K562 (cell line): ENCODE measurements at regions not wholly inside any gene's neighbourhood (a gene's known extent, or its start where the extent isn't known, plus 50 kb on each side); places are given as distances from the start of the nearest gene placed in this dataset.

ENCODE experiments used
- ATAC-seq: fragments of 200-7000 bp; cut with Tn5 transposase; 3 replicates; pipeline ENCODE4 v1.9.1; 2020; ENCODE audit warnings: moderate library complexity
- BruUV-seq: library from RNA; stranded (reverse); fragments of 400-500 nt; replicated peaks from 2 replicates; lab custom pipeline; 2021; lab: Mats Ljungman, UMichigan
- CTCF ChIA-PET: fragments of 300-600 bp; formaldehyde crosslinking; extraction: SDS; loops from one replicate; lab custom pipeline; 2021; ENCODE audit warnings: low intra/inter-chr PET ratio; lab: Yijun Ruan, JAX
- POLR2A ChIA-PET: fragments of 300-600, 350-650 bp; sonication (Branson Sonifier 250); formaldehyde crosslinking; extraction: SDS; loops from one replicate; lab custom pipeline; 2021; ENCODE audit warnings: antibody characterized with exemption, inconsistent platforms; lab: Yijun Ruan, JAX
- DNase-seq, 4 experiments: peaks; one replicate each; pipeline versions ENCODE4 v3.0.0 to v3.0.0-alpha.2; 2011 to 2018; ENCODE audit warnings: low spot score in 3 of 4, mixed read lengths in 3 of 4; ENCODE audit errors: extremely low read depth in 1 of 4
- FAIRE-seq: peaks from 2 replicates; lab custom pipeline; 2011; peaks lifted over from hg19 to GRCh38; lab: Jason Lieb, UNC
- H2AFZ ChIP-seq: 2 replicates; pipeline ENCODE4 v1.6.0; 2011; ENCODE audit warnings: low read depth, low read length, control low read depth, inconsistent platforms
- H3K27ac ChIP-seq: fragments of 200-600 bp; 3 replicates; pipeline ENCODE4 v1.8.0; 2011; ENCODE audit warnings: low read depth, mild to moderate bottlenecking, control low read depth, inconsistent platforms, low read length, moderate library complexity, mixed read lengths; ENCODE audit errors: extremely low read depth
- H3K27me3 ChIP-seq, 2 experiments: fragments of 300-600 bp in 1 of 2; 2 replicates in 1 of 2; 3 replicates in 1 of 2; pipeline versions ENCODE4 v1.6.0 to v1.8.0; 2011; ENCODE audit warnings: inconsistent platforms in 2 of 2, low read length in 2 of 2, mild to moderate bottlenecking in 1 of 2, mixed read lengths in 1 of 2, moderate library complexity in 1 of 2; ENCODE audit not compliant: control insufficient read depth in 2 of 2, insufficient read depth in 2 of 2
- H3K36me3 ChIP-seq: fragments of 300-600 bp; 3 replicates; pipeline ENCODE4 v1.8.0; 2011; ENCODE audit warnings: mild to moderate bottlenecking, low read length, inconsistent platforms; ENCODE audit not compliant: control insufficient read depth, insufficient read depth
- H3K4me1 ChIP-seq, 2 experiments: fragments of 200-600 bp in 1 of 2; replicated peaks in 1 of 2; 2 replicates in 1 of 2; 3 replicates in 1 of 2; pipeline versions ENCODE4 v1.5.1 to v1.8.0; 2011; ENCODE audit warnings: inconsistent platforms in 2 of 2, low read length in 2 of 2, mild to moderate bottlenecking in 1 of 2, mixed read lengths in 1 of 2, moderate library complexity in 1 of 2; ENCODE audit not compliant: control insufficient read depth in 2 of 2, insufficient read depth in 2 of 2
- H3K4me2 ChIP-seq: 2 replicates; pipeline ENCODE4 v1.6.1; 2011; ENCODE audit warnings: low read length, control low read depth, inconsistent platforms, mixed read lengths; ENCODE audit not compliant: insufficient read depth
- H3K4me3 ChIP-seq: fragments of 200-600 bp; sonication (generic), shearing (Covaris generic); 2 replicates; pipeline ENCODE4 v1.5.1; 2016; ENCODE audit warnings: control low read depth, inconsistent platforms
- H3K79me2 ChIP-seq: fragments of 200-600 bp; 3 replicates; pipeline ENCODE4 v1.8.0; 2011; ENCODE audit warnings: low read length, inconsistent platforms; ENCODE audit not compliant: control insufficient read depth, insufficient read depth
- H3K9ac ChIP-seq, 2 experiments: 2 replicates each; pipeline versions ENCODE4 v1.6.0 to v1.6.1; 2011; ENCODE audit warnings: low read depth in 2 of 2, low read length in 2 of 2, control low read depth in 1 of 2, inconsistent platforms in 1 of 2, mild to moderate bottlenecking in 1 of 2, mixed read lengths in 1 of 2; ENCODE audit not compliant: insufficient read depth in 1 of 2
- H3K9me1 ChIP-seq: one replicate; pipeline ENCODE4 v1.6.0; 2011; ENCODE audit warnings: inconsistent platforms, mild to moderate bottlenecking, low read length, moderate library complexity; ENCODE audit not compliant: control insufficient read depth, insufficient read depth
- H3K9me3 ChIP-seq: replicated peaks from 2 replicates; pipeline ENCODE4 v1.5.1; 2011; ENCODE audit warnings: low read depth, low read length, inconsistent platforms; ENCODE audit not compliant: control insufficient read depth, insufficient read depth
- H4K20me1 ChIP-seq: replicated peaks from 2 replicates; pipeline ENCODE4 v1.6.1; 2011; ENCODE audit warnings: low read length, inconsistent platforms, mixed read lengths; ENCODE audit not compliant: control insufficient read depth, insufficient read depth
- ETS1 ChIP-seq: conservative IDR thresholded peaks from 2 replicates; pipeline ENCODE4 v1.6.1; 2011; ENCODE audit warnings: low read depth, mild to moderate bottlenecking, low read length; ENCODE audit not compliant: control insufficient read depth
- FOXK2 ChIP-seq, 2 experiments: fragments of 450-650 bp; IDR thresholded peaks in 1 of 2; conservative IDR thresholded peaks in 1 of 2; 2 replicates each; pipeline ENCODE4 v1.6.1; 2016; ENCODE audit warnings: low read depth in 2 of 2, mild to moderate bottlenecking in 1 of 2
- RFX5 ChIP-seq: IDR thresholded peaks from 2 replicates; pipeline ENCODE4 v1.6.1; 2011; ENCODE audit warnings: low read depth, mild to moderate bottlenecking, improper control_type of control experiment, low read length
- SIRT6 ChIP-seq: IDR thresholded peaks from one replicate; pipeline ENCODE4 v1.6.1; 2012; ENCODE audit warnings: low read depth, mild to moderate bottlenecking, control low read depth, inconsistent platforms, low read length, moderate library complexity
- TBP ChIP-seq: optimal IDR thresholded peaks from 2 replicates; pipeline ENCODE3; 2011; ENCODE audit warnings: low read depth, low read length, improper control_type of control experiment
- WHSC1 ChIP-seq: IDR thresholded peaks from one replicate; pipeline ENCODE4 v1.6.1; 2012; ENCODE audit warnings: low read length, control low read depth, inconsistent platforms
- ZBTB40 ChIP-seq, 2 experiments: fragments of 450-650 bp in 1 of 2; sonication (generic) in 1 of 2; formaldehyde crosslinking in 1 of 2; IDR thresholded peaks; 2 replicates each; pipeline versions ENCODE4 v1.7.1 to v1.9.0; 2016 to 2022; ENCODE audit warnings: inconsistent platforms in 1 of 2, mild to moderate bottlenecking in 1 of 2, missing genetic modification reagents in 1 of 2
- ZFP1 ChIP-seq: fragments of 450-650 bp; formaldehyde crosslinking; IDR thresholded peaks from 2 replicates; pipeline ENCODE4 v1.4.0; 2020; ENCODE audit warnings: mild to moderate bottlenecking, mixed read lengths
- ZNF324 ChIP-seq: fragments of 250-450 bp; sonication (Bioruptor Pico); IDR thresholded peaks from 2 replicates; pipeline ENCODE4 v1.4.0; 2020; ENCODE audit warnings: mild to moderate bottlenecking
- ZNF408 ChIP-seq: fragments of 250-450 bp; sonication (Bioruptor Pico); IDR thresholded peaks from 2 replicates; pipeline ENCODE4 v1.4.0; 2020; ENCODE audit warnings: low read depth, mild to moderate bottlenecking, moderate library complexity
- ZNF431 ChIP-seq: sonication (generic); formaldehyde crosslinking; IDR thresholded peaks from 2 replicates; pipeline ENCODE4 v1.8.0; 2022; ENCODE audit warnings: mild to moderate bottlenecking, missing genetic modification reagents
- ZNF644 ChIP-seq: fragments of 200-800 bp; sonication (Bioruptor generic); IDR thresholded peaks from 2 replicates; pipeline ENCODE4 v1.6.1; 2016; ENCODE audit warnings: low read depth, missing genetic modification characterization, missing compliant biosample characterization
- in situ Hi-C: fragments of 300-500 bp; cut with MboI; formaldehyde crosslinking; loops from 4 replicates; pipeline ENCODE4 v1.15.0; 2018; ENCODE audit warnings: inconsistent platforms, mixed read lengths
- intact Hi-C: fragments of 100-400 bp; cut with micrococcal nuclease; formaldehyde crosslinking; loops from 2 replicates; pipeline ENCODE4 v1.14.2; 2022
- TF ChIP-seq, protein P1 (sequence below): fragments of 250-450 bp; sonication (Bioruptor Pico); IDR thresholded peaks from 2 replicates; pipeline ENCODE4 v1.8.0; 2021; ENCODE audit warnings: borderline replicate concordance, mild to moderate bottlenecking, moderate library complexity; ENCODE audit not compliant: poor library complexity, severe bottlenecking

DNA sequence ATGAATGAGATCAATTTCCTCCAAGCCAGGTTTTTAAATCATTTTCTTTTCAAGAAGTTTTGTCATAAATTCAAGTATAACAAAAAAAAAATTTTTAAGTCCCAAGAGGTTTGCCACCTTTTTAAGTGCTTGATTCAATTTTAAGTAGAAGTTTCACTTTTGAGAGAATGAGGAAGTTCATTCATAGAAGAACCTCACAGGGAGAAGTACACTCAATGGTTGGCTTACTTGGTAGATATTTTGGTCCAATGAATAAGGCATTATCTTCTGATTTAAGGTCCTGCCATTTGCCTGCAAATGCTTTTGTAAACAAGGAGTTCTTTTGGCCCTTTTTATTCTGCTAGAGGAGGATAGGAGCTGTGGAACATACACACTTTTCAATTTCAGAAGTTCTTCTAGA is 96.7 kb upstream of the NOVA1 start:
- ATAC-seq: no peak
- Histone ChIP-seq H3K36me3 (no peaks in the 10 kb centered on the region), H3K4me1 (no peaks in the 10 kb centered on the region), H3K27ac (no peak overlapping the region), H3K9ac (no peak overlapping the region), H3K4me2 (no peak overlapping the region), H3K4me3 (no peak overlapping the region), H3K9me1 (no peaks in the 10 kb centered on the region), H3K27me3 (no peaks in the 10 kb centered on the region), H3K9me3 (no peaks in the 10 kb centered on the region), H3K79me2 (no peaks in the 10 kb centered on the region), H4K20me1 (no peaks in the 10 kb centered on the region), H2AFZ (no peak overlapping the region)
- DNase-seq: no peak
- ChIA-PET POLR2A (no interaction called here), CTCF (no interaction called here)
- in situ Hi-C loops: no loop called here
- intact Hi-C loops: no loop called here
- BruUV-seq: no TSS peak
- no peak for FAIRE-seq
- TF ChIP-seq ZNF324 (CRISPR knock-in tag) (no peak), TBP (no peak), RFX5 (no peak), ZFP1 (CRISPR knock-in tag) (no peak), WHSC1 (no peak), FOXK2 (conservative IDR thresholded peaks at IDR 0.05 in 1 of 2, IDR thresholded peaks at IDR 0.05 in 1 of 2; ENCODE audit: low read depth in 2 of 2) (no peak), SIRT6 (no peak), ZNF431 (CRISPR knock-in tag) (no peak), ZBTB40 (IDR thresholded peaks at IDR 0.05) (no peak), ZBTB40 (CRISPR knock-in tag; IDR thresholded peaks at IDR 0.05) (no peak), ZNF644 (no peak), ETS1 (no peak), ZNF408 (no peak)
- TF ChIP-seq, protein P1, sequence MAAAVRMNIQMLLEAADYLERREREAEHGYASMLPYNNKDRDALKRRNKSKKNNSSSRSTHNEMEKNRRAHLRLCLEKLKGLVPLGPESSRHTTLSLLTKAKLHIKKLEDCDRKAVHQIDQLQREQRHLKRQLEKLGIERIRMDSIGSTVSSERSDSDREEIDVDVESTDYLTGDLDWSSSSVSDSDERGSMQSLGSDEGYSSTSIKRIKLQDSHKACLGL: no peak
